ENCODE measurements at regions not wholly inside any gene's neighbourhood (a gene's known extent, or its start where the extent isn't known, plus 50 kb on each side); places are given as distances from the start of the nearest gene placed in this dataset.

DNA sequence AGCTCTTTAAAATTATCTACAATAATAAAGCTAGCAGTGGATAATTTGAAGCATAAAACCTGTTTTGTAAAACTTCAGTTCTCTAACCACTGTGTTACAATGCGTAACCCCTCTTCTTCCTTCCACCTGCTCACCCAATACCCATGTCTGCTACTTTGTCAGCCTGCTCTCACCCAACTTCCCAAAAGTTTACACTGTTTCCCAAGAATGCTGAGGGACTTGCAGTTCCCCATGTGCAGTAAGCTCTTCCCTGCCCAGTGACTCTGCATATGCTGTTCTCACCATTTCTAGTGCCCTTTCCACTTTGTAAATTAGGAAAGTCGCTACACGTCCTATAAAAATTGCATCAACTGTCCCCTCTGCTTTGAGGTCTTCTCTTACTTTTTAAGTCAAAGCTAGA is 315.9 kb upstream of the SEMA6D start:
- no peak for TF ChIP-seq EZH2 (IDR thresholded peaks at IDR 0.05; ENCODE audit: borderline replicate concordance, insufficient read depth, low read depth, low read length, poor library complexity, severe bottlenecking)
- TF ChIP-seq, protein P1, sequence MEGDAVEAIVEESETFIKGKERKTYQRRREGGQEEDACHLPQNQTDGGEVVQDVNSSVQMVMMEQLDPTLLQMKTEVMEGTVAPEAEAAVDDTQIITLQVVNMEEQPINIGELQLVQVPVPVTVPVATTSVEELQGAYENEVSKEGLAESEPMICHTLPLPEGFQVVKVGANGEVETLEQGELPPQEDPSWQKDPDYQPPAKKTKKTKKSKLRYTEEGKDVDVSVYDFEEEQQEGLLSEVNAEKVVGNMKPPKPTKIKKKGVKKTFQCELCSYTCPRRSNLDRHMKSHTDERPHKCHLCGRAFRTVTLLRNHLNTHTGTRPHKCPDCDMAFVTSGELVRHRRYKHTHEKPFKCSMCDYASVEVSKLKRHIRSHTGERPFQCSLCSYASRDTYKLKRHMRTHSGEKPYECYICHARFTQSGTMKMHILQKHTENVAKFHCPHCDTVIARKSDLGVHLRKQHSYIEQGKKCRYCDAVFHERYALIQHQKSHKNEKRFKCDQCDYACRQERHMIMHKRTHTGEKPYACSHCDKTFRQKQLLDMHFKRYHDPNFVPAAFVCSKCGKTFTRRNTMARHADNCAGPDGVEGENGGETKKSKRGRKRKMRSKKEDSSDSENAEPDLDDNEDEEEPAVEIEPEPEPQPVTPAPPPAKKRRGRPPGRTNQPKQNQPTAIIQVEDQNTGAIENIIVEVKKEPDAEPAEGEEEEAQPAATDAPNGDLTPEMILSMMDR (IDR thresholded peaks at IDR 0.05), result no peak

All from B cell (primary cell).